DND-41 (cell line): ENCODE measurements at regions not wholly inside any gene's neighbourhood (a gene's known extent, or its start where the extent isn't known, plus 50 kb on each side); places are given as distances from the start of the nearest gene placed in this dataset.

Experiments
- EZH2 ChIP-seq: IDR thresholded peaks from 3 replicates; pipeline ENCODE4 v1.6.1; 2012; ENCODE audit warnings: borderline replicate concordance, low read depth, mild to moderate bottlenecking, moderate library complexity, low read length, inconsistent platforms; ENCODE audit not compliant: severe bottlenecking
- TF ChIP-seq, protein P1 (sequence below): IDR thresholded peaks from 2 replicates; pipeline ENCODE4 v1.5.1; 2012; ENCODE audit warnings: borderline replicate concordance, low read length, moderate library complexity, mild to moderate bottlenecking; ENCODE audit not compliant: poor library complexity, severe bottlenecking; ENCODE audit errors: extremely low read depth

GRCh38 chr16:22674832-22675191, 139.2 kb upstream of the HS3ST2 start:
- TF ChIP-seq, protein P1, sequence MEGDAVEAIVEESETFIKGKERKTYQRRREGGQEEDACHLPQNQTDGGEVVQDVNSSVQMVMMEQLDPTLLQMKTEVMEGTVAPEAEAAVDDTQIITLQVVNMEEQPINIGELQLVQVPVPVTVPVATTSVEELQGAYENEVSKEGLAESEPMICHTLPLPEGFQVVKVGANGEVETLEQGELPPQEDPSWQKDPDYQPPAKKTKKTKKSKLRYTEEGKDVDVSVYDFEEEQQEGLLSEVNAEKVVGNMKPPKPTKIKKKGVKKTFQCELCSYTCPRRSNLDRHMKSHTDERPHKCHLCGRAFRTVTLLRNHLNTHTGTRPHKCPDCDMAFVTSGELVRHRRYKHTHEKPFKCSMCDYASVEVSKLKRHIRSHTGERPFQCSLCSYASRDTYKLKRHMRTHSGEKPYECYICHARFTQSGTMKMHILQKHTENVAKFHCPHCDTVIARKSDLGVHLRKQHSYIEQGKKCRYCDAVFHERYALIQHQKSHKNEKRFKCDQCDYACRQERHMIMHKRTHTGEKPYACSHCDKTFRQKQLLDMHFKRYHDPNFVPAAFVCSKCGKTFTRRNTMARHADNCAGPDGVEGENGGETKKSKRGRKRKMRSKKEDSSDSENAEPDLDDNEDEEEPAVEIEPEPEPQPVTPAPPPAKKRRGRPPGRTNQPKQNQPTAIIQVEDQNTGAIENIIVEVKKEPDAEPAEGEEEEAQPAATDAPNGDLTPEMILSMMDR: no peak
- TF ChIP-seq EZH2: no peak
